Astrocyte of the hippocampus (primary cell): ENCODE measurements at regions not wholly inside any gene's neighbourhood (a gene's known extent, or its start where the extent isn't known, plus 50 kb on each side); places are given as distances from the start of the nearest gene placed in this dataset.

Experiments used
- DNase-seq: peaks from one replicate; pipeline ENCODE4 v3.0.0; 2011; ENCODE audit warnings: low read depth, low spot score

DNA sequence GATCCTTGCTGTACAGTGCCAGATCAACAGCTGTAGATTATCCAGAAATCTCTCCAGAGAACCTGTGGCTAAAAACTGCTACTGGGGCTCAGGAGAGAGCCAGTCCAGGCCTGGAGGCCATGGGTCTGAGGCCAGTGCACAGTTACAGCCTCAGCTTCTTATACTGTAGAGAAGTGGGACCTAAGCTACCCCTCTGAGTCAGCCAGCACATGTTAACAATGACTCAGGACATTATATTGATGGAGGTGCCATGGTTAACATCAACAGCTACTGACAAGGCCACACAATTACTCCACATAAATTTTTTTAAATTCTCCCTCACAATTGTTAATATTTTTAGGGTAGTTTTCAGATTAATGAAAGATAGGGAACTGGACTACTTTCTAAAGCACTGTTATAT is 138.5 kb downstream of the RBM26 start:
- DNase-seq: no peak

DNA sequence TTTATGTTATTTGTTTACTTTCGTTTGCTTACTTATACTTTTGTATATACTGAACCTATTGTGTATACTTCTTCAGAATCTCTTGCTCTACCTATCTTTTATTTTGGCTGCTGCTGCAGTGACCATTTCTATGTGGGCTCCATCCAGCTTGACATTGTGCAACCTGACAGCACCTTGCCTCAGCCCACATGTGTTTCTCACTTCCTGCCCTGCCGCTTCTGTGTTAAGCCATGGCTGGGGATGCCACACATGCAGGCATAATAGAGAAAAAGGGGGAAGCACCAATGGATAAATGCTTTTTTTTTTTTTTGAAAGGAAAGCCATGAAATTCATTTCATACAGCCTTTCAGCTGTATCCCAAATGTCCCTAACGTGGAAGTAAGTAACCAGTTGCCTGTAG is 147.6 kb downstream of the RBM26 start:
- no peak for DNase-seq

DNA sequence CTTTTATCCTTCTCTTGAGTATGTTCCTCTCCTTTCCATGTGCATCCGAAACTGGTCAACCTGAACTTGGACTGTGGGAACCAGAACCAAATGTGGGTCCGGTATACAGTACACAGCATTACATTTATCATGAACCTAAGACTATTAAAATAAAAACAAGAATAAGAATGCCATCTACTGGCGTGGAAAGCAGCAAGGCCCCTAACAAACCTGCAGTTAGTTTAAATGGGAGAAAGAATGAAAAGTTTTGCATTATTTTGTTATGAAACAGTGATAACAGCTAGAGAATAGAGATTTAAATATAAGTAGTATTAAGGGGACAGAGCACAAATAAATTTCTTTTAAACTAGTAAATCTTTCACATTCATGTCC is 159.5 kb downstream of the RBM26 start:
- no peak for DNase-seq

DNA sequence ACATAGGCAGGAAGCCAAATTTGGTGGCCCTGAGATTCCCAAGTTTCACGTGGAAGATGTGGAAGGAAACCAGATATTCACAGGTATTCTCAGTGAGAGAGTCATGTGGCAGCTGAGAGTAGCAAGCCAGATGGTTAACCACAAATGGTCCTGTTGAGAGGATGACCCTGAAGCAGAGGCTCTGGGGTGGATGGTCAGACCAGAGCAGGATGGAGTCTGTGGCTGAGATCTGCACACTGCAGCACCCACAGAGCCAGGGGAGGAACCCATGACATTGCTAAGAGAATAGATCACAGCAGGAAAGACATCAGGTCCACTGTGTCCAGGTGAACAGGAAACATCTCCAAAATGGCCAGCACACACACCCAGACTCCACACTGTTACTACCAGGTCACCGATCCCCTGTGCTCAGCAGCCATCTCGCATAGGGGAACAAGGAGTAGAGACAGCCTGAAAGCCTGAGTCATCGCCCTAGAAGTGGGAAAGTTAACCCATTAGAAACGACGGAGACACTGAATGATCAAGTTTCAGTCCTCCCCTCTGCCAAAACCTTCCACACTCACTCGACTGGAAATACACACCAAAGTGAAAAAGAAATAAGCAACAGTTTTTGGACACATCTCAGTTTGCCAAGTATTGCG is 160.0 kb downstream of the RBM26 start:
- DNase-seq: no peak

DNA sequence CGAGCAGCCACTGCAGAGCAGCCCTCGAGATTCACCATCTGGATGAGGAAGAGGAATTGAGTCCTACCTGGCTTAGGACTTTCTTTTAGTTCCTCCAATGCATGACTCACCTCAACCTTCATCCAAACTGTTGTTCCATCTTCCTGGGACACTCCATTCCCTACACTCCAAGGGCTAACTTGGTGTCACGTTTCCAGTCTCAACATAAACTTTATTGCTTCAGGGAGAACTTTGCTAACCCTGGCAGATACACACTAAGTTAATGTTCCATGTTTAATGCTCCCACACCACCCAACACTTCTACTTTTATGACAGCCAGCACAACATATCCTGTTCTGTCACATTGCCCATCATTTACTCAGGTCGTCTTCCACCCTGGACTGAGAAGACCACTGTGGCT is 164.4 kb downstream of the RBM26 start:
- DNase-seq: no peak

DNA sequence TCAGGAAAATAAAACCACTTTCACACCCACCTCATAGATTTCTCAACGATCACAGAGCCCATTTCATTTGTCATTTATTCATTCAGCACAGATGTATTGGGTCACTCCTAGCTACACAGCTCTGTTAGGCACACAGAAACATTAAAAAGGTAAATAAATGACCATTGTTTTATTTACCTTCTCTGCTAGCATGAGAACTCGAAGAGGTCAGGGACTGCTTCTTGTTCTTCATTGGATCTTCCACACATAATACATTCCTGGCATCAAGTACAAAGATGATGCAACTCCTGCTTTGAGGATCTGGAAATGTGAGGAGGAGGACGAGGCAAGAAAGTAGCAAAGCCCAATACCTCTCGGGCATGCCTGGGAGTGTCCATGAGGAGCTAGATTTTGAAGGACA is 168.1 kb downstream of the RBM26 start:
- no peak for DNase-seq

DNA sequence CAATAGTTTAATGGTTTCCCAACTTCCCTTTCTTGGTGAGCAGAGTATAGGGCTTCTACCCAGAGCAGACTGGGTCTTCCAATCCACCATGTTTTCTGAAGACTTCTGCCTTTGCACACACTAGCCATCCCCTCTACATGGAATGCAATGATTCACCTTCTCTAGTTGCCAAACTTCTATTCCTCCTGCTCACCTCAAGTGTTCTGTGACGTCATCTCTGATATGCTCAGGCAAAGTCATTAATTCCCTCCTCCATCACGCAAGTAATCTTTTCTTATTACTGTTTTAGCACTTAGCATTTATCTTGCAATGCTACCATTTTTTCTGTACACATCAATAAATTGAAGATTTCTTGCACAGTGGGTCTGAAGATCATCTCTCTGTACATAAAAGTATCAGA is 174.2 kb downstream of the RBM26 start:
- DNase-seq: no peak

DNA sequence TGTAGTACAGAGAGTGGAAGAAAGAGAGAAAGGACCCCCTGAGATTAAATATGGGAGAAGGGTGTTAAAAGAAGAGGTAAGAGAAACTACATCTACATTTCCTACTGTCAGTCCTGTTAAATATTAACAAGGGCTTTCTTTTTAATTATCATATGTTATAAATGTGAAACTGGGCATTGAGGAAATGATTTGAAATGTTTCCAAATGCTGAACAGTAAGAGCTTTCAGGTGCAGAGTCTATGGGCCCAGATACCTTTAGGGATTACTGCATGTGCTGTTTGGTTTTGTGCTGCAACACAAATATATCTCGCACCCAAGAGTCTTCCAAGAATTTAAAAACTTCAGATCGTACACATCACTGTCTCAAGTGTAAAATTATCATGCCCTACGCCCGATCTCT is 176.3 kb downstream of the RBM26 start:
- DNase-seq: no peak

DNA sequence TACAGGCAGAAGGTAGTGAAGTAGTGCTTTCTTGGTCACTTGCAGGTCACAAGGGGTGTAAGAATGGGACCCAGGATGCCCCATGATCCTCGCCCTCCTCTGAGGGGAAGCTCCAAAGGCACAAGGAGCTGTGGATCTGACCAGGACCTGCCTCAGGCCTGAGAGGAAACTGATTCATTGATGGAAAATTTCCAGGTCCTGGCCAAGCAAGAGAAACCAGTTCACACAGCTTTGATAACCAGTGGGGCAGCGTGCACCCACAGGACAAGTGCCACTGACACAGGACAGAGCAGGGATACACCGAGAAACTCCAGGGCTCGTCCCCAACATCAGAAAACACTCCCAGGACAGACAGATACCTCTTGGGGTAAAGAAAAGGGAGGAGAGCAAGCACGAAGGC is 177.1 kb downstream of the RBM26 start:
- no peak for DNase-seq

DNA sequence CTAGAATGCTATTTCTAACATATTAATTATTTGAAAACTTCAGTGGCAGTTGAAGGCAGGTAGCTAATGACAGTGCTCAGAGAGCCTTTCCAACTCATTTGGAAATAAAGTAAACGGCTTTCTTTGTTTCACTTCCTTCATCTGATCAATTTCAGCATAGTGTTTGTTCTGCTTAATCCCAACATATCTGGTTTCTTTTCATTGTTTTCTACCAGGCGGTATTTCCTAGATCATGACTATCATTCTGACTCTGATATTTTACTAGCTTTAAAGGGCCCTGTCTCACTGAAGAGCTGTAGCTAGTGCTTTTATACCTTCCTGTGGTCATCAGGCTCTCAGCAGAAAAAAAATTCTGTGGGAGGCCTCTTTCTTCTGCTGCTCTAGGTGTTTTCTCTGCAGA is 178.6 kb downstream of the RBM26 start:
- DNase-seq: no peak

DNA sequence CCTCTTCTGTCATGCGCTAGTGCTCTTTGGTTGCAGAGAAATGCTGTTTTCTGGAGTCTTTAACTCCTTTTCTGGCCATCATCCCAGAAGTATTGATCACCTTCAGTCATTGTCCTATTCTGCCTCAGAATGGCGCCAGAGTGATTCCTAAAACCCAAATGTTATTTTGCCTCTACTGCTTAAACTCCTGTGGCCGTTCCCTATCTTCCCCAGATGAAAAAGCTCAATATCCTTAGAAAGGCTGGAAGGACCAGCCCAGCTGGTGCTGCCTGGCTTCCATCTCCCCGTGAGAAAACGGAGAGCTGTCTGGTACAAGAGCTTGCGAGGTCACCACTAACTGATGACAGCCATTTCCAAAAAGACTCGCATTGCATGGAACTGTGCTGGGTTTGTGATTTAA is 179.1 kb downstream of the RBM26 start:
- DNase-seq: no peak

DNA sequence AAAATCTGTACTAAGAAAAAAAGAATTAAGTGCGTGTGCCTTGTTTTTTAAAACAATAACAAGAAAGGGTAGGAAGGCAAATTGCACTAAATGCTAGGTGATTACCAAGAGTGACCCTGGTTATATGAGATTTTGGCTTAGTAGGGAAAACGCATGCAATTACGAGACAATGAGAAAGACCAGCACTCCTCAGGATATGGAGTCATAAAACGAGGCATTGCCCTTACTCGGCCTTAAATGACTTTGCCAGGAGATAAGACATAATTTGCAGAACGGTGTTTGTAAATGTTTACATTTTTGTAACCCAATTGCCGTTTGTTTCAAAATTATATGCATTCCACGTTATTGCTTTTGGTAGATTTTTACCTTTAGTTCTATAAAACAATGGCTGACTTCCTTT is 179.8 kb downstream of the RBM26 start:
- DNase-seq: no peak

DNA sequence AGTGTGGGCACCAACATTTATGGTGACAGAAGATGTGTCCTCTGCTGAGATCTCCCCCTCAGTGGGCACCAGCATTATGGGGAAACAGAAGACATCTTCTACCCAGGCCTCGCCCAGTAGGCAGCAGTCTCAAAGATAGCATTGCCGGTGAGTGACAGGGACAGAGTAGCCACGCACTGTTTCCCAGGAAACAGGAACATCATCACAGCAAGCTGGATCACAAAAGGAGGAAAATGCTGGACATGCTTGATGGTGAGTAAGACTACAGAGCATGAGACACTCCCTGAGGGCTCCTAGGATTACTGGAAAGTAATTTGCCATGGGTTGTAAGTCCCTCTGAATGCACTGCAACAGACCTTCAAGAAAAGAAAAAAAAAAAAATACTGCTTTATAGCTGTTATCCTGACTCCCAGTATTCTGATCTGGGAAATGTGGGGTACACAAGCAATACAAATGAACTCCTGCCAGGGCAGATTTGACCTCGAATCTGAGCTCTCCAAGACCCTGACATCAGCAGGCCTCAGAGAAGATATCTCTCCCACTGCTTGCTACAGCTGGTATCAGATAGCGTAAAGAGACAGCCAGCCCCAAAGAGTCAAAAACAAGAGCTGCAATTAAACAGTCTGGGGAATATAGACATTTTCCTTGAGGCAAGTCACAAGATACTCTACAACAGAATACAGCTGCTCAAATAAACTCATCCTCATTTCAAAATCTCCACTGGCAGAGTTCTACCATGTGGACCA is 180.4 kb downstream of the RBM26 start:
- peak; percentile 2 for DNase-seq

DNA sequence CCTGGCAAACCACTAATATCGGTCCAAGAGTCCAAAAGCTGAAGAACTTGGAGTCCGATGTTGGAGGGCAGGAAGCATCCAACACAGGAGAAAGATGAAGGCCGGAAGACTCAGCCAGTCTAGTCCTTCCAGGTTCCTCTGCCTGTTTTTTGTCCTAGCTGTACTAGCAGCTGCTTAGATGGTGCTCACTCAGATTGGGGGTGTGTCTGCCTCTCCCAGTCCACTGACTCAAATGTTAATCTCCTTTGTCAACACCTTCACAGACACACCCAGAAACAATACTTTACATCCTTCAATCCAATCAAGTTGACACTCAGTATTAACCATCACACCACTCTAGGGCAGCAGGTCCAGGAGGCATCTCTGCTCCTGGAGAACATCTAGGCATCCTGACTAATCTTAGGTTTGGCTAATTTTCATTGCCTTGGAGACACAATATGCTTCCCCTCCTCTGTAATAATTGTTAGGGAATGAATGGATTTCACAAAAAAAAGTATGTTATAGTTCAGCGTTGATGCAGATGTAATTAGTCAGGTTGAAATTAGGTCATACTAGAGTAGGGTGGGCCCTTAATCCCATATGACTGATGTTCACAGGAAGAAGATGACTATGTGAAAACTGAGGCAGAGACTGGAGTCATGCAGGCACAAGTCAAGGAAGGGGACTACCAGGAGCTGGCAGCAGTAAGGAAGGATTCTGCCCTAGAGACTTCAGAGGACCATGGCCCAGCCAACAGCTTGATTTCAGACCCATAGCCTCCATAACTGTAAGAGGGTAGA is 183.4 kb downstream of the RBM26 start:
- no peak for DNase-seq

DNA sequence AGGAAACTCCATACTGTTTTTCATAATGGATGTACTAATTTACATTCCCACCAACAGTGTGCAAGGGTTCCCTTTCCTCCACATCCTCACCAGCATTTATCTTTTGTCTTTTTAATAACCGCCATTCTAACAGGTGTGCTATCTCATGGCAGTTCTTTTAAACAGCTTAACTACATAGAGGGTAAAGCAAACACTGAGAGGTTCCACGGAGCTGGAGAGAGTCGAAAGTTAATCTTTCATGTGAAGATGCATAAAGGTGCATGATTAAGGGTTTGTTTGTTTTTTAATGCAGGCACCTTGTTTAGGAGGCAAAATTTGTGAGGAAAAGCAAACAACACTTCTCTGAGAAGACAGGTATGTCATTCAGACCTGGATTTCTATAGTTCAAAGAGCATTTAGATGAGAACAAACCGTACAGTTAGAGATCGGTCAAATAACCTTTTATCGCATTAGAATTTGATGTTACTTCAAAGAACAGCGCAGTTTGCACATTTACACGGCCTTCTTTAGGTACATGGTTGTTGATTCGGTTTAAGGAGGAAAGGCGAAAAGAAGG is 193.9 kb downstream of the RBM26 start:
- DNase-seq: no peak

DNA sequence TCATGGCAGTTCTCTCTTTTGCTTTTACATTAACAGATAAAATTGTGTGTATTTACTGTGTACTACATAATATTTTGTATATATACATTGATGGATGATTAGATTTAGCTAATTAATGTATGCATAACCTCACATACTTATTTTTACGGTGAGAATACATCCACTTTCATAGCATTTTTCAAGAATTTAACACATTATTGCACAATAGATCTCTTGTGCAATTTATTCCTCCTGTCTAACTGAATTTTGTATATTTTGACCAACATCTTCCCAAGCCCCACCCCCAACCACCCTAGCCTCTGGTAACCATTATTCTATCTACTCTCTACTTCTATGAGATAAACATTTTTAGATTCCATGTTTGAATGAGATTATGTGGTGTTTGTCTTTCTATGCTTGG is 194.7 kb downstream of the RBM26 start:
- no peak for DNase-seq

DNA sequence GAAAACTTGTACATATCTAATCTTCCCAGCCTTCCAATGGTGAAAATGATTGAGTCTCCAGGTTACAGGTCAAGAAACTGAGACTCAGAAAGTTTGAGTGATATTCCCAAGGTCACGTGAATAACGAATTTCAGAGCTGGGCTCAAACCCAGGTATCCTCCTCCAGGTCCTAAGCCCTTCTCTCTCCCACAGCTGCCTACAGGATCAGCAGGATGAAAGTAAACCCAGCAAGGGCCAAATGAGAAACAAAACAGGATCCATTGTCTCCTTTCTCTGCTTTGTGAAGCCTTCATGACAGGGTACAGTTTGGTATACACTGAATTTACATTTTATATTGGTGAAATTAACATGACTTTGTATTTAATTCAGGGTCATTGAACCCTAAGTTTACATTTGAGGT is 208.1 kb downstream of the RBM26 start:
- no peak for DNase-seq

DNA sequence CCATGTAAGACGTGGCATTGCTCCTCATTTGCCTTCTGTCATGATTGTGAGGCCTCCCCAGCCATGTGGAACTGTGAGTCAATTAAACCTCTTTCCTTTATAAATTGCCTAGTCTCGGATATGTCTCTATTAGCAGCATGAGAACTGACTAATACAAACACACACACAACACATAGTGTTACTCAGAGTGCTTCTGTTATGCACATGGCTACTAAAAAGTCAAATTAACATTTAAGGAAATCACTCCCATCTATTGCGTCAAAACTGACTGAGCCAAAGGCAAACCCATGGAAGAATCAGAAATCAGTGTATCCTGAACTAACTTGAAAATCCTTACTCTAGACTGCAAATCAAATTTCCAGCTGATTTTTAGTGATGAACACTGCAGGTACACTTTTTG is 209.2 kb downstream of the RBM26 start:
- no peak for DNase-seq

DNA sequence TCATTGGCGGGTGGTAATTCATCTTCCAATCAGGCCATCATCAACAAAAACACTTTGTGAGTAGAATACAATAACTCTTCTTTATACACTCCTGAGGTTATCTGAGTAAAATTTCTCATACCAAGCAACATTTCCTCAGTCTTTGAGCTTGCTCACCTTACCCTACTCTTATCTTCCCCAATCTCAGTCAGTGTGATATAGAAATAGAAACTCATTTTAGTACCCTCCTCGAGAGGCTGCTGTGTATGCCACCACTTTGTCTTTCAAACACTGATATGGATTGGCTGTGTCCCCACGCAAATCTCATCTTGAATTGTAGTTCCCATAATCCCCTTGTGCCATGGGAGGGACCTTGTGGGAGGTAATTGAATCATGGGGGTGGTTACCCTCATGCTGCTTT is 209.7 kb downstream of the RBM26 start:
- DNase-seq: no peak

DNA sequence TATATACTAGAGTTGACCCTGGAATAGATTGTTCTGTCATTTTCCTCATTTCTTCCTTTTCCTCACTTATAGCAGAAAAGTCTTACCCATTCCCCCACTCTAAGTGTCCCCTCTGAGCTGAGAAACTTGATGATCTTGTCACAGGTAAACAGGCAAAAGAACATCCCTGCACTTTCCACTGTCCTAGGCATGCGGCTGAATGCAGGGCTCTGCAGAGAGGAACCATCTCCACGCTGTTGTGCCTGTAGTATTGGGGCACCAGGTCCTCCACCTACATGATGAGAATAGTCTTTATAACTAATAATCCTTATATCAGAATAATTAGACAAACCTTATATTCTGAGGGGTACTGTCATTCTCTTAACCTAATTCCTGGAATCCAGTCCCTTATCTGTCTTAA is 211.3 kb downstream of the RBM26 start:
- DNase-seq: no peak

DNA sequence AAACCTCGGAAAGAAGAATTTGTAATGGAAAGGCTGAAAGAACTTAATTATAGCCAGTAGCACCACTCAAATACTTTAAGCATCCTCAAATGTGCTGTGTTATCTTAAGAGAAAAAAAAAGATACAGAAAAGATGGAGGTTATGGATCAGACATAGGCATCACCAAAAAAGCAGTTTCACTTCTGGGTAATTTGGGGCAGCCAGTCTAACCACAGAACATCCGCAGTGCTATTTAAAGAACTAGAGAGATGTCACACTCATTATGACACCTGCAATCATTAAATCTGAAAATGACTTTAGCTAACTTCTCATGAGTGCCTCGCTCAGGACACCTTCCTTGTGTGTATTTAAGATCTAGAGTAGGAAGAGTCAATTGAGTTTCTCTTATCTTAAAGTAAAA is 211.8 kb downstream of the RBM26 start:
- DNase-seq: no peak

DNA sequence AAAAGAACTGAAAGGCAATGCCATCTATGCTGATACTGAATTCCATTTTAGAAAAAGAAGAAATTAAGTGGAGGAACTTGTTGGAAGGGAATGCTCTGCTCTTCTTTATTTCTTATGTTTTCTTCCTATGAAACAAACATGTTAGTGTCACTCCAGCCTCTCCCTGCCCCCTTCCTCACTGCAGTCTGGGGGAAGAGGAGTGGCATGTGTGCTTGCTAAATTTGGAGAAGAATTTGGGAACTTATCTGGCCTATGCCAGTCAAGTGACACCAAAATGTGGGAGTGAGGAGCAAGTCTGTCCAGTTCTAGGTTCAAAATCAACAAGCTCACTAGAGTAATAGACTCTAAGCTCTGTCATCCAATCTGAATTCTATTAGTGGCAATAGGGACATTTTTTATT is 214.6 kb downstream of the RBM26 start:
- DNase-seq: no peak

DNA sequence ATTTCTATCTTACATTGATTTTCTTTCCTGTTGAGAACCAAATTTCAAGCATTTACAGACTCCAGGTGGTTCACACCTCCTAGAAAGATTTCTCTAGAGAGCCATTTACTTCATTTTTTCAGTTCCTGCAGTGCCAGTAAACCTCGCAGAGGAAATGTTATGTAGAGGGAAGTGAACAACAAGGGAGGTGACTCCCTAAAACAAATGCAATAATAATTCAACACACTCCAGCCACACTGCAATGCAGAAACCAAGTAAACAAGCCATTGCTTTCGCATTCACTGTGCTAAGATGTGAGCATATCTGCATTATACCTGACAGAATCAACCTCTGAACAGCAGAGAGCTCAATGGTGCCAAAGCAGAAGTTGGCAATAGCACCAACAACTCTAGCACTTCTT is 215.1 kb downstream of the RBM26 start:
- no peak for DNase-seq
